ENCODE measurements at regions not wholly inside any gene's neighbourhood (a gene's known extent, or its start where the extent isn't known, plus 50 kb on each side); places are given as distances from the start of the nearest gene placed in this dataset.

DNA sequence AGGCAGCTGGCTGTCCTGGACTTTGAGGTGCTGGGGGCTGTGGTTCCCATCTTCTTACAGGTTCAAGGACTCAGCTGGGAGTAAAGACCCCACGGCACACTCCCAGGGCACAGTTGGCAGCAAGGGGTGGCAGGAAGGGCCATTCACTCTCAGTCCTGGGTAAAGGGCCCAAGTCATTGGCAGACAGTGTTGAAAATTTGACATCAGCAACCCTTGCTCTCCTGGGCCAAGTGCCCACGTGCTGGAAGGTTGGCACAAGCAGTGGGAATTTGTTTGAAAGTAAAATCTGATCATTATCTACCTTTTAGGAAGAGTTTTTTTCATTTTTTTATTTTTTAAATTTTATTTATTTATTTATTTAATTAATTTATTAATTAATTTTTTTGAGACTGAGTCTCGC is 241.6 kb upstream of the MKI67 start:
- TF ChIP-seq, protein P1, sequence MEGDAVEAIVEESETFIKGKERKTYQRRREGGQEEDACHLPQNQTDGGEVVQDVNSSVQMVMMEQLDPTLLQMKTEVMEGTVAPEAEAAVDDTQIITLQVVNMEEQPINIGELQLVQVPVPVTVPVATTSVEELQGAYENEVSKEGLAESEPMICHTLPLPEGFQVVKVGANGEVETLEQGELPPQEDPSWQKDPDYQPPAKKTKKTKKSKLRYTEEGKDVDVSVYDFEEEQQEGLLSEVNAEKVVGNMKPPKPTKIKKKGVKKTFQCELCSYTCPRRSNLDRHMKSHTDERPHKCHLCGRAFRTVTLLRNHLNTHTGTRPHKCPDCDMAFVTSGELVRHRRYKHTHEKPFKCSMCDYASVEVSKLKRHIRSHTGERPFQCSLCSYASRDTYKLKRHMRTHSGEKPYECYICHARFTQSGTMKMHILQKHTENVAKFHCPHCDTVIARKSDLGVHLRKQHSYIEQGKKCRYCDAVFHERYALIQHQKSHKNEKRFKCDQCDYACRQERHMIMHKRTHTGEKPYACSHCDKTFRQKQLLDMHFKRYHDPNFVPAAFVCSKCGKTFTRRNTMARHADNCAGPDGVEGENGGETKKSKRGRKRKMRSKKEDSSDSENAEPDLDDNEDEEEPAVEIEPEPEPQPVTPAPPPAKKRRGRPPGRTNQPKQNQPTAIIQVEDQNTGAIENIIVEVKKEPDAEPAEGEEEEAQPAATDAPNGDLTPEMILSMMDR (IDR thresholded peaks at IDR 0.05; ENCODE audit: low read length): no peak
- TF ChIP-seq EZH2 (IDR thresholded peaks at IDR 0.05; ENCODE audit: borderline replicate concordance, low read length): no peak
